HuH-7 (cell line): ENCODE measurements at regions not wholly inside any gene's neighbourhood (a gene's known extent, or its start where the extent isn't known, plus 50 kb on each side); places are given as distances from the start of the nearest gene placed in this dataset.

Experiments used
- DNase-seq: peaks from one replicate; pipeline ENCODE4 v3.0.0; 2011; ENCODE audit warnings: low spot score

- DNase-seq, result no peak
Observed at GRCh38 chr9:38312406-38312805, 80.1 kb upstream of the ALDH1B1 start.

GRCh38 chr9:38311382-38312270 is 80.9 kb upstream of the ALDH1B1 start:
- DNase-seq, result no peak

- no peak for DNase-seq
Observed at GRCh38 chr9:38309324-38310195, 82.9 kb upstream of the ALDH1B1 start.

- no peak for DNase-seq
Observed at GRCh38 chr9:38308136-38308535, 84.4 kb upstream of the ALDH1B1 start.

GRCh38 chr9:38306899-38307298 is 85.6 kb upstream of the ALDH1B1 start:
- no peak for DNase-seq

- no peak for DNase-seq
Observed at GRCh38 chr9:38305582-38305981, 86.9 kb upstream of the ALDH1B1 start.

GRCh38 chr9:38301376-38302106 is 91.0 kb upstream of the ALDH1B1 start:
- DNase-seq, result no peak

- DNase-seq, result no peak
Observed at GRCh38 chr9:38299856-38300255, 92.6 kb upstream of the ALDH1B1 start.

- no peak for DNase-seq
Observed at GRCh38 chr9:38298904-38299303, 93.6 kb upstream of the ALDH1B1 start.

GRCh38 chr9:38298503-38298902 is 94.0 kb upstream of the ALDH1B1 start:
- DNase-seq, result no peak

GRCh38 chr9:38296807-38297206 is 95.7 kb upstream of the ALDH1B1 start:
- DNase-seq, result no peak

GRCh38 chr9:38295764-38296163 is 96.7 kb upstream of the ALDH1B1 start:
- DNase-seq, result no peak

- no peak for DNase-seq
Observed at GRCh38 chr9:38294220-38294960, 98.1 kb upstream of the ALDH1B1 start.

GRCh38 chr9:38293022-38293421 is 99.5 kb upstream of the ALDH1B1 start:
- DNase-seq, result no peak

- no peak for DNase-seq
Observed at GRCh38 chr9:38292480-38292879, 100.0 kb upstream of the ALDH1B1 start.

- DNase-seq, result no peak
Observed at GRCh38 chr9:38289866-38290245, 102.6 kb upstream of the ALDH1B1 start.

GRCh38 chr9:38289236-38289865 is 103.2 kb upstream of the ALDH1B1 start:
- no peak for DNase-seq

- DNase-seq, result no peak
Observed at GRCh38 chr9:38288502-38288901, 104.0 kb upstream of the ALDH1B1 start.

GRCh38 chr9:38287420-38287985 is 105.0 kb upstream of the ALDH1B1 start:
- no peak for DNase-seq

- DNase-seq, result no peak
Observed at GRCh38 chr9:38286766-38287165, 105.7 kb upstream of the ALDH1B1 start.

GRCh38 chr9:38286357-38286756 is 106.1 kb upstream of the ALDH1B1 start:
- DNase-seq, result no peak
